ENCODE measurements at regions not wholly inside any gene's neighbourhood (a gene's known extent, or its start where the extent isn't known, plus 50 kb on each side); places are given as distances from the start of the nearest gene placed in this dataset.

- no peak for DNase-seq (ENCODE audit: low read depth in 1 of 2, low spot score in 1 of 2)
- TF ChIP-seq, protein P1, sequence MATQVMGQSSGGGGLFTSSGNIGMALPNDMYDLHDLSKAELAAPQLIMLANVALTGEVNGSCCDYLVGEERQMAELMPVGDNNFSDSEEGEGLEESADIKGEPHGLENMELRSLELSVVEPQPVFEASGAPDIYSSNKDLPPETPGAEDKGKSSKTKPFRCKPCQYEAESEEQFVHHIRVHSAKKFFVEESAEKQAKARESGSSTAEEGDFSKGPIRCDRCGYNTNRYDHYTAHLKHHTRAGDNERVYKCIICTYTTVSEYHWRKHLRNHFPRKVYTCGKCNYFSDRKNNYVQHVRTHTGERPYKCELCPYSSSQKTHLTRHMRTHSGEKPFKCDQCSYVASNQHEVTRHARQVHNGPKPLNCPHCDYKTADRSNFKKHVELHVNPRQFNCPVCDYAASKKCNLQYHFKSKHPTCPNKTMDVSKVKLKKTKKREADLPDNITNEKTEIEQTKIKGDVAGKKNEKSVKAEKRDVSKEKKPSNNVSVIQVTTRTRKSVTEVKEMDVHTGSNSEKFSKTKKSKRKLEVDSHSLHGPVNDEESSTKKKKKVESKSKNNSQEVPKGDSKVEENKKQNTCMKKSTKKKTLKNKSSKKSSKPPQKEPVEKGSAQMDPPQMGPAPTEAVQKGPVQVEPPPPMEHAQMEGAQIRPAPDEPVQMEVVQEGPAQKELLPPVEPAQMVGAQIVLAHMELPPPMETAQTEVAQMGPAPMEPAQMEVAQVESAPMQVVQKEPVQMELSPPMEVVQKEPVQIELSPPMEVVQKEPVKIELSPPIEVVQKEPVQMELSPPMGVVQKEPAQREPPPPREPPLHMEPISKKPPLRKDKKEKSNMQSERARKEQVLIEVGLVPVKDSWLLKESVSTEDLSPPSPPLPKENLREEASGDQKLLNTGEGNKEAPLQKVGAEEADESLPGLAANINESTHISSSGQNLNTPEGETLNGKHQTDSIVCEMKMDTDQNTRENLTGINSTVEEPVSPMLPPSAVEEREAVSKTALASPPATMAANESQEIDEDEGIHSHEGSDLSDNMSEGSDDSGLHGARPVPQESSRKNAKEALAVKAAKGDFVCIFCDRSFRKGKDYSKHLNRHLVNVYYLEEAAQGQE (IDR thresholded peaks at IDR 0.05; ENCODE audit: insufficient replicate concordance, low read depth): no peak
- no peak for TF ChIP-seq GABPA (IDR thresholded peaks at IDR 0.05; ENCODE audit: low read depth)
- no peak for TF ChIP-seq SPI1 (IDR thresholded peaks at IDR 0.05; ENCODE audit: borderline replicate concordance, low read depth)
- no peak for TF ChIP-seq CTCF (IDR thresholded peaks at IDR 0.05; ENCODE audit: insufficient read depth, low read length)
- no peak for TF ChIP-seq POLR2AphosphoS5 (IDR thresholded peaks at IDR 0.05; ENCODE audit: low read depth)
- no peaks in the 10 kb centered on the region for H3K27me3 ChIP-seq (ENCODE audit: insufficient read depth, poor library complexity, severe bottlenecking)
Measured at GRCh38 chr19:31525610-31526147, 176.4 kb upstream of the TSHZ3 start.

GRCh38 chr19:31527443-31527842 is 178.2 kb upstream of the TSHZ3 start:
- no peak overlapping the region for H3K4me3 ChIP-seq (replicated peaks; ENCODE audit: insufficient read depth, low read length)
- no peak for DNase-seq (ENCODE audit: low read depth in 1 of 2, low spot score in 1 of 2)
- TF ChIP-seq GABPA (IDR thresholded peaks at IDR 0.05; ENCODE audit: low read depth): no peak

More at GRCh38 chr19:31525610-31526147, 176.4 kb upstream of the TSHZ3 start:
- no peak overlapping the region for H3K27ac ChIP-seq (replicated peaks)
- H3K4me3 ChIP-seq (replicated peaks; ENCODE audit: insufficient read depth, low read length): no peak overlapping the region

DNA sequence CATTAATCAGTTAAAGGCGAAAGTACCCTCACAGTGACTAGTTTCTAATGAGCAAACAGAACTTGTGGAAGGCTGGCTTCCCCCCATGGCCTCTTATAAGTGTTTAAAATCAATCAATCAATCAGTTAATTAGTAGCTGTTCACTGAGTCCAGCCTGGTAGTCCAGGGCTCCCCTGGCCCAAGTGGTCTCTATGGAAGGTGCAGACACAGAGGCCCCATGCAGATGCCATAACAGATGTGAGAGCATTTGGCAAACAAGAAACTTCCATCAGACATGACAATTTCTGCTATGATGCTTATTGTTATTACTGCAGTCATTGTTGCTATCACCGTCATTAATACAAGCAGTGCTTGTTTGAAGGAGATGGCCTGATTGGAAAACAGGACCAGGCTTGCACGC is 179.0 kb upstream of the TSHZ3 start:
- DNase-seq (ENCODE audit: low read depth in 1 of 2, low spot score in 1 of 2): no peak

More at GRCh38 chr19:31527443-31527842, 178.2 kb upstream of the TSHZ3 start:
- H3K27me3 ChIP-seq (ENCODE audit: insufficient read depth, poor library complexity, severe bottlenecking): no peaks in the 10 kb centered on the region
- no peak overlapping the region for H3K27ac ChIP-seq (replicated peaks)

DNA sequence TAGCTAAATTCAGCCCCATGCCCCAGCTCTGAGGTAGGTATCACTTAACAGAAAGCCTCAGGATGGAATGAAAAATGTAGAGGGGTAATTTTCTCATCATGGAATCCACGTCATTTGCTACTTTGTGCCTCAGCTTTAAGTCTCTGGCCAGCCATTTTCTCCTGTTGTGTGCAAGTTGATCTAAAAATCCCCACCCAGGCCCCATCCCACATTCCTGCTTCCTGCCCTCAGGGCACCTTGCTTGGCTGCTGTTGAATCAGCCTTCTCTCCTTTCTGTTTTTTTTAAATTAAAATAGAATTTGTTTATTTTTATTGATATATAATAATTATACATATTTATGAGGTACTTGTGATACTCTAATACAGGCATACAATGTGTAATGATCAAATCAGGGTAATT is 179.9 kb upstream of the TSHZ3 start:
- H3K27me3 ChIP-seq (ENCODE audit: insufficient read depth, poor library complexity, severe bottlenecking): no peaks in the 10 kb centered on the region
- TF ChIP-seq, protein P1 (IDR thresholded peaks at IDR 0.05; ENCODE audit: insufficient replicate concordance, low read depth): no peak
- TF ChIP-seq SPI1 (IDR thresholded peaks at IDR 0.05; ENCODE audit: borderline replicate concordance, low read depth) (no peak), GABPA (IDR thresholded peaks at IDR 0.05; ENCODE audit: low read depth) (no peak), CTCF (IDR thresholded peaks at IDR 0.05; ENCODE audit: insufficient read depth, low read length) (no peak), POLR2AphosphoS5 (IDR thresholded peaks at IDR 0.05; ENCODE audit: low read depth) (no peak)
- H3K4me3 ChIP-seq (replicated peaks; ENCODE audit: insufficient read depth, low read length): no peak overlapping the region
- no peak for DNase-seq (ENCODE audit: low read depth in 1 of 2, low spot score in 1 of 2)
- no peak overlapping the region for H3K27ac ChIP-seq (replicated peaks)

More for the DNA sequence above, 179.0 kb upstream of the TSHZ3 start:
- Histone ChIP-seq H3K27ac (replicated peaks) (no peak overlapping the region), H3K27me3 (ENCODE audit: insufficient read depth, poor library complexity, severe bottlenecking) (no peaks in the 10 kb centered on the region), H3K4me3 (replicated peaks; ENCODE audit: insufficient read depth, low read length) (no peak overlapping the region)
- TF ChIP-seq SPI1 (IDR thresholded peaks at IDR 0.05; ENCODE audit: borderline replicate concordance, low read depth): no peak

DNA sequence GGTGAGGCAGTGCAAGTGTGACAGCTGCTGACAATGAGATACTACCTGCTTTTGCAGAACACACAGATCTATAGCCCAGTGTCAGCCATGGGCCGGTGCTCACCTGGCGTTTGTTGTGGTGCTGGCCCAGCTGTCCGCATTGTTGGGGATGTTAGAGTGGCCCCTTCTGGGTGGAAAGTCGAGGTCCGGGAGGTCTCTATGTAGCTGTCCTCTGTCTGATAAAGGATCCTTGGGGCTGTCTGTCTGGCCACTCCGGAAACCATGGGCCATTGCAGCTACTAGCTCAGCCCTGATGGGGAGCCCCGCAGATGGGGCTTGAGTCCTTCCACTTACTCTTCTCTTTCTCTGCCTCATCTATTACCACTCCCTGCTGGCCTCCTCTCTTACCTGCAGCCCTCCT is 181.5 kb upstream of the TSHZ3 start:
- TF ChIP-seq, protein P1 (IDR thresholded peaks at IDR 0.05; ENCODE audit: insufficient replicate concordance, low read depth): no peak
- TF ChIP-seq SPI1 (IDR thresholded peaks at IDR 0.05; ENCODE audit: borderline replicate concordance, low read depth) (no peak), GABPA (IDR thresholded peaks at IDR 0.05; ENCODE audit: low read depth) (no peak), CTCF (IDR thresholded peaks at IDR 0.05; ENCODE audit: insufficient read depth, low read length) (no peak), POLR2AphosphoS5 (IDR thresholded peaks at IDR 0.05; ENCODE audit: low read depth) (no peak)
- Histone ChIP-seq H3K4me3 (replicated peaks; ENCODE audit: insufficient read depth, low read length) (no peak overlapping the region), H3K27ac (replicated peaks) (no peak overlapping the region), H3K27me3 (ENCODE audit: insufficient read depth, poor library complexity, severe bottlenecking) (no peaks in the 10 kb centered on the region)
- DNase-seq (ENCODE audit: low read depth in 1 of 2, low spot score in 1 of 2): no peak

Measured in HL-60 (cell line).